HCEC 1CT (cell line): ENCODE measurements at regions not wholly inside any gene's neighbourhood (a gene's known extent, or its start where the extent isn't known, plus 50 kb on each side); places are given as distances from the start of the nearest gene placed in this dataset.
"Not testable (repeated sequence)": the region's sequence is repeated elsewhere in the genome, so short reads cannot be mapped to it uniquely, and the experiment has no call there.

Experiments used
- DNase-seq: peaks from one replicate; pipeline ENCODE4 v3.0.0-alpha.2; 2017

DNA sequence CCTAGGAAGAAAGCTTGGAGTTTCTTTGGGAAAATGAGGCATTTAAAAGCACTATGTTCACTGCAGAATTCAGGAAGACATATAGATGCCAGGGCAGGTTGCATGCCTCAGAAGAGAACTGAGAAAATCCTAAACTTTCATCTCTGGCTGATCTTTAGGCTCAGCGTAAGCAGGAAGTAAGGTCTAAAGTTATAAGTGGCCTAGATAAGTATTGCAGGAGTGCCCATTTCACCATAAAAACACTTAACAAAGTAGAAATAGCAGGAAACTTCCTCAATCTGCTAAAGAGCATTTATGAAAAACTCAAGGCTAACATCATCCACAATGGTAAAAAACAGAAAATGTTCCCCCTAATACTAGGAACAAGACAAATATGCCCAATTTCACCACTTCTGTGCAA is 320.3 kb downstream of the BMP2 start:
- DNase-seq, result no peak

DNA sequence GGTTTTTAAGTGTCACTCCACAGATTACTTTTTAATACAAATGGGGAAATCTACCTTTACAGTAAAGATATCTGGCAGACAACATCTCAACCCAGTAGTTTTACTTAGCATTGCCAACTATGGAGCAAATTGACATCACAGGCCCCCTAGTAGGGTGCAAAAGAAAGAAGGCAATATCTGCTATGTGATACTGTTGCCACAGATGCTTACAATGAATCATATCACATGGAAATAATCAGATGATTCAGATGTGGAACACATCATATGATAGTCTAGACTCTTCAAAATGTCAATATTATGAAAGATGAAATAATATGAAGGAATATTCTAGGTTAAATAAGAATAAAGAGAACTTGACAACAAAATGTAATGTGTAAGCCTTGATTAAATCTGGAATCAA is 322.5 kb downstream of the BMP2 start:
- no peak for DNase-seq

DNA sequence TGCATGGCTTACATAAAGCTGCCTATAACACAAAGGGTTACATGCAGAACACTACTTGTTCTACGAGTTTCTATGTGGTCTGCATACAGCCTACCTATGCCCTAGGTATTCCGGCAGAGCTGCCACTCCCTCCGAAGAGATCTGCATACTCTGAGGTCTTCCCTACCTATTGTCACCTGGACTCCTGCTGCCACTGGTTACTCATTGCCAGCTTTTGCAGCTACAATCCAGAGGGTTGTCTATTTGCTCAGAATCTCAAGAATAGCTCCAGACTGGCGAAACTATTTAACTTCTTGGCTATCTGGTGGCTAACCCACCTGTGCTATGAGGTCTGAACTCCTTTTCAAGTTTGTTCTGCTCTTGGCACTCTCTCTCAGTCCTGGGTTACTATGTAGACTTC is 323.3 kb downstream of the BMP2 start:
- DNase-seq, result no peak

GRCh38 chr20:7091655-7092054 is 324.2 kb downstream of the BMP2 start:
- DNase-seq, result no peak

DNA sequence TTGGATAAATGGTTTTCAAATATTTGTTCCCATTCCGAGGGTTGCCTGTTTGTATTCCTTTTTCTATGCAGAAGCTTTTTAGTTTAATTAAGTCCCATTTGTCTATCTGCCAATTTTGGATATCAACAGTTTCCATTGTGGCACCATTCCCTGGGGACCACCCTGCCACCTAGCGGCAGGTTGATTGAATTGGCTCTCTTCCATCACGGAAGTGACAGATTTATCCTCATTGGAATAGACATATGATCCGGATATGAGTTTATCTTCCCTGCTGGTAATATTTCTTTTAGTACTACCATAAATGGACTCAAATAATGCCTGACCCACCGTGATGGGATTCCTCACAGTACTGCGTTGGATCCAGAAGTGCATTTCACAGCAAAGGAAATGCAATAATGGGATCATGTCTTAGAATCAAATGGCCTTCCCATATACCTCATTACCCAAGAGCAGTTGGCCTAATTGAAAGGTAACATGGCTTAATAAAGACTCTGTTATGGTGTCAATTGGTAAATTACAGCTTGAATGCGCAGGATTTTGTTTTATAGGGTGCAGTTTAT is 327.0 kb downstream of the BMP2 start:
- DNase-seq, result peak; percentile 0

GRCh38 chr20:7106910-7107309 is 339.4 kb downstream of the BMP2 start:
- DNase-seq, result no peak

DNA sequence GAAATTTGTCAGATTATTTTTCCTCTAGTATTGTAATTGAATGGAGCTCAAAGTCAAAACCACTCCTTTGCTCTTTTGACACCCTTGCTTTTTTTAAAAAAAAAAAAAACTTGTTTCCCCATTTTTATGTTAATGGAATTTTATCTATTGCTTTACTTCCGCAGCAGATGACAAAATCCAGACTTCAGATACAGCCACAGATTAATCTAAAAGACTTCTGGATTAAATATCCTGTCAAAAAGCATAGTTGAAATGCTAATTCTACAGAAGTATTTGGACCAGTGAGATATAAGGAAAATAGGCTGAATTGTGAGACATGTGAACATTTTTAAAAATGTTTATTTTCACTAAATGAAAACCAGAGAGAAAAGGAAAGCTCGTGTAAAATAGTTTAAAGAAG is 341.4 kb downstream of the BMP2 start:
- no peak for DNase-seq

GRCh38 chr20:7113577-7114466 is 346.3 kb downstream of the BMP2 start:
- DNase-seq, result peak; percentile 1

DNA sequence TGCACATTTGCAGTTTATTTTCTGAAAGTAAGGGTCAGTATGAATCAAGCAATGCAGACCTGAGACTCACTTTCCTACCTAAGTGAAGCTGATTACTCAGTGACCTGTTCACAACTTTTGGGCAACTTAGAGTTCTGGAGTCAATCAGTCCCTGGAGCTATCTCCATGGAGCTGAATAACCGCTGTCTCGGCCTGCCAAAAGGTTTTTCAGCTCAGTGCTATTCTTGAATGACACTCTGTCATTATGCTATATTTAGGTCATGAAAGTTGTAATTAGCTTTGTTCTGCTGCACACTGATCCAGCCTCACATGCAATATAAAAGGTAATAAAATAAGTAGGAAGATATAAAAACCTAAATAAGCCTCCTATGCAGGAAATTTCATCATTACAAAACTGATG is 356.0 kb downstream of the BMP2 start:
- DNase-seq, result no peak

GRCh38 chr20:7124120-7124519 is 356.6 kb downstream of the BMP2 start:
- DNase-seq, result no peak

- DNase-seq, result no peak
Observed at GRCh38 chr20:7136886-7137285, 369.4 kb downstream of the BMP2 start.

GRCh38 chr20:7137395-7138151 is 370.1 kb downstream of the BMP2 start:
- DNase-seq, result no peak

GRCh38 chr20:7144464-7144863 is 377.0 kb downstream of the BMP2 start:
- no peak for DNase-seq

DNA sequence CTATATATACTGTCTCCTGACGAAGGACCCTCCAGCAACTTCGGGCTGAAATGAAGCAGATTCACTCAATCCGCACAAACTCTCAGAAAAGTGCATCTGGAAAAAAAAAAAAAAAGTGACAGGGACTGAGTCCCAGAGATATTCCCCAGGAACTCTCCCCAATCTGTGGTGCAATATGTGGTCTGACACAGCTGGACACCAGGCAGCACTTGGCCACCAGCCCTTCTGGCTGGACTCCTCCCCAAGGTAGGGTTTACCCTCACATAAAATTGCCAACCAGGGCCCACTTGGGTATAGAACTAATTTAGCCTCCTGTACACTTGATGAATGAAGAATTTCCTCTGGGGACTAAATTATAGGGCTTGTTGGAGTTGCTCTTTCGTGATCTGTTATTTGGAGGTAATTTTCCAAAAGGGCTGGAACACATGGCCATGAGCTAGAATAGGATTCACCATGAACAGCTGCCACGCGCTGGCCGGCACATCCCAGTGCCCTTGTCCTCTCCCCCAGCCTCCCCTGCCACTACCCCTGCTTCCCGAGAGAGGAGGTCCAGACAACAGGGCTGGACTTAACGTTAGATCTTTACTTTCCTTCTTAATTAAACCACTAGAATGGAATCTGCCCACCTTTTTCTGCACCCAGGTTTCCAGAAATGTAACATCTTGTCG is 379.2 kb downstream of the BMP2 start:
- DNase-seq, result no peak

DNA sequence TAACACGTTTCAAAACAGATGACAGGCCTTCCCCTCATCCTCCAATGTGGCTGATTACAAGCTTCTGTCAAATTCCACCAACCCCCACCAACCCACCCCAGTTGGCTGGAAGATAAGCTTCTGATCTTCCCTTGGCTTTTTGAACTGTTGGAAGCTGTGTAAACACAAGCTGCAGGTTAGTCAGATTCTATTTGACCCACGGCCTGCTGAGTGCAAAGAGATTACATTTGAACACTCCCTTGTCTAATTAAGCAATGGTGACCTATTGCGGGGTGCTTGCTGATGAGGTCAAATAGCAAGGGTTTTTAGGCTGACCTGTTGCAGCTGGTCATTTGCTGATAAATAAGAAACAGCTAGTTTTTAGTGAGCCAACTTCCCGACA is 379.7 kb downstream of the BMP2 start:
- no peak for DNase-seq

DNA sequence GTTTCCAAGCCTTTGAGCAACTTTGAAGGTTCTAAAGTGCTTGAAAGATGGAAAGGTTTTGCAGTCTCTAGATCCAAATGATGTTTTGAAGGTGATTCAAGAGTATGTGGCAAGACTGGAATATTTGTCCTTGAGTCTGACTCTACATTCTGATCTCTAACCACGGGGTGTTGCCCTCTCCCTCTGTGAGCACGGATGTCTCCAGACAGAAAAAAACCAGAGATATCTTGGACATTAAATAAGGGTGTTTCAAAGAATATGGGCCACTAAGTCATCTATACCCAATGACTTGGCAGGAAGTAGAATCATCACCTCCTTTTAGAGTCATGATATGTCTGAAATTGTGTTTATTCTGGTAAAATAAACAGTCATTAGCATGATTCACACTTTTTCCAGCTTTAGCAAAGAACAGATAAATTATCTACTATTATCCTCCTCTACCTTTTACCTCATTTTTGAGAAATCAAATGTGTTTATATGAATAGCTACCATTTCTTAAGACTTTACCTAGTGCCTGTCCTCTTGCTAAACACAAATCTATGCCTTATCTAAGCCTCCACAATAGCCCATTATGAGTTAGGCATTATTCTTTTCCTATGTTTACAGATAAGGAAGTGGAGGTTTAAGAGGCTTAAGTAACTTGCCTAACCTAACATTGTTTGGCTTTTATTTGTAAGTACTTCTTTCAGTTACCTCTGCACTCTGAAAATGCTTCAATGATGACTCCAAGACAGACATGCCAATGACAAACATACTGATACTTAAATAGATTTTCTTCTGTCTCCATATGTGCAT is 384.4 kb downstream of the BMP2 start:
- DNase-seq, result no peak

DNA sequence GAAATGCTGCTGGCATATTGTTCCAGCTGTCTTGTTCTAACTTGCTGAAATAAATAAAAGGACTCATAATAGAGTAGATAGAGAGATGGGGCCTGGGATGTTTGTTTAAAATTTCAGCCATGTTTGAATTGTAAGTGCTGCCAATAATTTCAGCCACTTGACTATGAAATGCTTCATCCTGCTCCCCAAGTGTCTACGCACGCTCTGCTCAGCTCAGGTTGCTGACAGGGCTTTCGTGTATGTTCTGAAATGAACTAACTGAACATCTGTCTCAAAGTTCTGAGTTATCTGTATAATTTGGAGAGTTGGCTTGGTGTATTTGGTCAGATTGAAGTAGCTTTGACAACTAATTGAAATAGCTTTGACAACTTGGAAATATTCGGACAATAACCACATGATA is 387.8 kb downstream of the BMP2 start:
- DNase-seq, result no peak

- DNase-seq, result no peak
Observed at GRCh38 chr20:7155794-7156193, 388.3 kb downstream of the BMP2 start.

- DNase-seq, result no peak
Observed at GRCh38 chr20:7159903-7160302, 392.4 kb downstream of the BMP2 start.

GRCh38 chr20:7161690-7162089 is 394.2 kb downstream of the BMP2 start:
- DNase-seq, result no peak

DNA sequence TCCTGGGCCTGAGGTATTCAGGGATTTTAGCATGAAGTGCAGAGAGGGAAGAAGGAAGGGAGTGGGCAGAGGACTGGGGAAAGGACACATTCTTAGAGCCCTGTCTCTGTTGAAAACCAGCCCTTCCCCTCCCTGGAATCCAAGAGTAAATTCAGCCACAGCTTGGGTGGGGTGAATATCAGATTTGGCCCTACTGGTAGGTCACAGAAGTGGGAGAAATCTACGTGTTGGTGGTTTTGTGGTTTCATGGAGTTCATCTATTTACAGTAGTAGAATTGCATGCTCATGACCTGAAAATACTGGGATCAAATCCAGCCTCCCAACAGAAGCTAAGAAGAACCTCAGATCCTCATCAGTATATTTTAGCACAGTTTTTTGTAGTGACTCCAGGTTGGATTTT is 404.4 kb downstream of the BMP2 start:
- DNase-seq, result no peak

DNA sequence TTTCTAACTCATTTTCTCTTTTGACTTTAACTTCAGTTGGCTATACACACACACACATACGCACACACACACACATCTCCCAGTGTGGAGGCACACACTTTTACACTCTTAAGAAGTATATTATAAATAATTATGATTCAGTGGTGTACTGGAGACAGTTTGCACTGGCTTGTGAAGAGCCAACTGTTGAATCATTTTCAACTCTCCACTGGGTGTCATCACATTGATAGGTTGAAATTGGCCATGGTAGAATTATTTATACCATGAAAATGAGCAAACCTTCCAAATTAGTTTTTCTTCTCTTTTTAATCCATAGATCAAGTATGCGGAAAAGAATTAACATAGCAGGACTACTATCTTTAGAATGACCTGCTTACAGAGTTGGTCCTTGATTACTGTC is 407.1 kb downstream of the BMP2 start:
- DNase-seq, result no peak

GRCh38 chr20:7175827-7176226 is 408.3 kb downstream of the BMP2 start:
- not testable (repeated sequence) for DNase-seq
